Ishikawa (cell line): ENCODE measurements at regions not wholly inside any gene's neighbourhood (a gene's known extent, or its start where the extent isn't known, plus 50 kb on each side); places are given as distances from the start of the nearest gene placed in this dataset.

Source experiments
- CEBPB ChIP-seq: IDR thresholded peaks from 2 replicates; pipeline ENCODE4 v1.6.1; 2012
- CREB1 ChIP-seq: IDR thresholded peaks from 2 replicates; pipeline ENCODE4 v1.6.1; 2012; ENCODE audit warnings: low read depth
- EGR1 ChIP-seq: IDR thresholded peaks from 2 replicates; pipeline ENCODE4 v1.6.1; 2012
- EP300 ChIP-seq: IDR thresholded peaks from 2 replicates; pipeline ENCODE4 v1.6.1; 2012; ENCODE audit warnings: borderline replicate concordance
- FOXM1 ChIP-seq: IDR thresholded peaks from 2 replicates; pipeline ENCODE4 v1.6.1; 2012; ENCODE audit warnings: low read depth, borderline replicate concordance
- NFIC ChIP-seq: IDR thresholded peaks from 2 replicates; pipeline ENCODE4 v1.6.1; 2012
- RAD21 ChIP-seq: IDR thresholded peaks from 2 replicates; pipeline ENCODE4 v1.6.1; 2012; ENCODE audit warnings: low read depth
- TAF1 ChIP-seq: IDR thresholded peaks from 2 replicates; pipeline ENCODE4 v1.6.1; 2012; ENCODE audit warnings: low read depth, mild to moderate bottlenecking
- TCF12 ChIP-seq: IDR thresholded peaks from 2 replicates; pipeline ENCODE4 v1.6.1; 2012; ENCODE audit warnings: low read depth
- TEAD4 ChIP-seq: IDR thresholded peaks from 2 replicates; pipeline ENCODE4 v1.6.1; 2012
- YY1 ChIP-seq: IDR thresholded peaks from 2 replicates; pipeline ENCODE4 v1.6.1; 2012; ENCODE audit warnings: low read depth
- ZBTB7A ChIP-seq: IDR thresholded peaks from 2 replicates; pipeline ENCODE4 v1.6.1; 2012; ENCODE audit warnings: low read depth
- TF ChIP-seq, protein P1 (sequence below): IDR thresholded peaks from 2 replicates; pipeline ENCODE4 v1.6.1; 2012; ENCODE audit warnings: low read depth, mild to moderate bottlenecking
- TF ChIP-seq, protein P2 (sequence below): IDR thresholded peaks from 2 replicates; pipeline ENCODE4 v1.6.1; 2012
- TF ChIP-seq, protein P3 (sequence below): IDR thresholded peaks from 2 replicates; pipeline ENCODE4 v1.6.1; 2012

DNA sequence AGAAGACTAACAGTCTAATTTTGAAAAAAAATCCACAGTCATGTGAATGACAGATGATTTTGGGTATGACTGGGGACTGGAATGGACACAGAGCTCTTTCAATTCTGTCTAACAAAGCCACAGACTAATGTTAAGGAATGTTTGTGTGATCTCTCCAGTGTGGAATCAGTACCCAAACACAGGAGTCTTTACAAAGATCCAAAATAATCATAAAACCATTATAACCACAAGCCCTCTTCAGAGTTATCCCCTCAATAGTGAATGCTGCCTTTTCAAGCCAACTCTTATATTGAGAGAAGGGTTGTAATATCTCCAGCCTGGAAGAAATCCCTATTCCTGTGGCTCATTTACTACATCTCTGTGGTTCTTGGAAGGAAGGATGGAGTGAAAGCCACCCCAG lies 552.0 kb upstream of the CLINT1 start:
- TF ChIP-seq RAD21 (no peak), EGR1 (no peak), ZBTB7A (no peak), TEAD4 (no peak), YY1 (no peak), TCF12 (no peak), FOXM1 (no peak), NFIC (no peak), CREB1 (no peak), EP300 (no peak), CEBPB (no peak), TAF1 (no peak)
- TF ChIP-seq, protein P1, sequence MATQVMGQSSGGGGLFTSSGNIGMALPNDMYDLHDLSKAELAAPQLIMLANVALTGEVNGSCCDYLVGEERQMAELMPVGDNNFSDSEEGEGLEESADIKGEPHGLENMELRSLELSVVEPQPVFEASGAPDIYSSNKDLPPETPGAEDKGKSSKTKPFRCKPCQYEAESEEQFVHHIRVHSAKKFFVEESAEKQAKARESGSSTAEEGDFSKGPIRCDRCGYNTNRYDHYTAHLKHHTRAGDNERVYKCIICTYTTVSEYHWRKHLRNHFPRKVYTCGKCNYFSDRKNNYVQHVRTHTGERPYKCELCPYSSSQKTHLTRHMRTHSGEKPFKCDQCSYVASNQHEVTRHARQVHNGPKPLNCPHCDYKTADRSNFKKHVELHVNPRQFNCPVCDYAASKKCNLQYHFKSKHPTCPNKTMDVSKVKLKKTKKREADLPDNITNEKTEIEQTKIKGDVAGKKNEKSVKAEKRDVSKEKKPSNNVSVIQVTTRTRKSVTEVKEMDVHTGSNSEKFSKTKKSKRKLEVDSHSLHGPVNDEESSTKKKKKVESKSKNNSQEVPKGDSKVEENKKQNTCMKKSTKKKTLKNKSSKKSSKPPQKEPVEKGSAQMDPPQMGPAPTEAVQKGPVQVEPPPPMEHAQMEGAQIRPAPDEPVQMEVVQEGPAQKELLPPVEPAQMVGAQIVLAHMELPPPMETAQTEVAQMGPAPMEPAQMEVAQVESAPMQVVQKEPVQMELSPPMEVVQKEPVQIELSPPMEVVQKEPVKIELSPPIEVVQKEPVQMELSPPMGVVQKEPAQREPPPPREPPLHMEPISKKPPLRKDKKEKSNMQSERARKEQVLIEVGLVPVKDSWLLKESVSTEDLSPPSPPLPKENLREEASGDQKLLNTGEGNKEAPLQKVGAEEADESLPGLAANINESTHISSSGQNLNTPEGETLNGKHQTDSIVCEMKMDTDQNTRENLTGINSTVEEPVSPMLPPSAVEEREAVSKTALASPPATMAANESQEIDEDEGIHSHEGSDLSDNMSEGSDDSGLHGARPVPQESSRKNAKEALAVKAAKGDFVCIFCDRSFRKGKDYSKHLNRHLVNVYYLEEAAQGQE, result no peak
- TF ChIP-seq, protein P2, sequence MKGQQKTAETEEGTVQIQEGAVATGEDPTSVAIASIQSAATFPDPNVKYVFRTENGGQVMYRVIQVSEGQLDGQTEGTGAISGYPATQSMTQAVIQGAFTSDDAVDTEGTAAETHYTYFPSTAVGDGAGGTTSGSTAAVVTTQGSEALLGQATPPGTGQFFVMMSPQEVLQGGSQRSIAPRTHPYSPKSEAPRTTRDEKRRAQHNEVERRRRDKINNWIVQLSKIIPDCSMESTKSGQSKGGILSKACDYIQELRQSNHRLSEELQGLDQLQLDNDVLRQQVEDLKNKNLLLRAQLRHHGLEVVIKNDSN, result no peak
- TF ChIP-seq, protein P3, sequence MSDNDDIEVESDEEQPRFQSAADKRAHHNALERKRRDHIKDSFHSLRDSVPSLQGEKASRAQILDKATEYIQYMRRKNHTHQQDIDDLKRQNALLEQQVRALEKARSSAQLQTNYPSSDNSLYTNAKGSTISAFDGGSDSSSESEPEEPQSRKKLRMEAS, result no peak

DNA sequence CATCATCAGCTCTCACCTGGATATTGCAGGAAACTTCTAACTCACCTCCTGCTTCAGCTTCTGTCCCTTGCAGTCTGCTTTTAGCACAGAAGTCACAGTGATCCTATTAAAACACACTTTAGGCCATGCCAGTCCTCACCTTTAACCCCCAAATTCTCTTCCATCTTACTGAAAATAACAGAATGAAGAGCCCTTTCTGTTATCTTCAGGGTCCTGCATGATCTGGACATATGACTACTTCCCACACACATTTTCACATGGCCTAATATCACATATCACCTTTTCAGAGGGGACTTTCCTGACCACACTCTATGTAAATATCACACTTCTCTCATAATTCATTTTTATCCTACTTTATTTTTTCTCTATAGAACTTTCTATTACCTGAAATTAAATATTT lies 550.6 kb upstream of the CLINT1 start:
- TF ChIP-seq, protein P1, result no peak
- no peak for TF ChIP-seq TEAD4
- TF ChIP-seq TAF1, result no peak
- no peak for TF ChIP-seq NFIC
- TF ChIP-seq FOXM1, result no peak
- no peak for TF ChIP-seq YY1
- TF ChIP-seq ZBTB7A, result no peak
- TF ChIP-seq, protein P3, result no peak

DNA sequence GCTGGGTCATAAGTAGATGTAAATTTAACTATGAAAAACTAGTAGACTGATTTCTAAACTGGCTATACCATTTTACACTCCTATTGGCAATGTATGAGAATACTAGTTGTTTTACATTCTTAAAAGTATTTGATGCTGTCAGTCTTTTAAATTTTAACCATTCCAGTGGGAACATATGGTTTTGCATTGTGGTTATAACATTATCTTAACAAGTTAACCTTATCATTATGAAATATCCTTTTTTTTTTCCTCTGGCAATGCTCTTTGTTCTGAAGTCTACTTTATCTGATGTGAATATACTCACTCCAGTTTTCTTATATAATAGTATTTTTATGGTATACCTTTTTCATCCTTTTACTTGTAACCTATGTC lies 548.9 kb upstream of the CLINT1 start:
- no peak for TF ChIP-seq ZBTB7A
- no peak for TF ChIP-seq EP300
- TF ChIP-seq, protein P3, result no peak
- no peak for TF ChIP-seq RAD21
- TF ChIP-seq CEBPB, result no peak
- TF ChIP-seq TAF1, result no peak
- TF ChIP-seq NFIC, result no peak
- TF ChIP-seq EGR1, result no peak
- TF ChIP-seq YY1, result no peak
- TF ChIP-seq, protein P2, result no peak
- no peak for TF ChIP-seq FOXM1
- no peak for TF ChIP-seq TEAD4
- TF ChIP-seq, protein P1, result no peak
- TF ChIP-seq TCF12, result no peak
- TF ChIP-seq CREB1, result no peak

DNA sequence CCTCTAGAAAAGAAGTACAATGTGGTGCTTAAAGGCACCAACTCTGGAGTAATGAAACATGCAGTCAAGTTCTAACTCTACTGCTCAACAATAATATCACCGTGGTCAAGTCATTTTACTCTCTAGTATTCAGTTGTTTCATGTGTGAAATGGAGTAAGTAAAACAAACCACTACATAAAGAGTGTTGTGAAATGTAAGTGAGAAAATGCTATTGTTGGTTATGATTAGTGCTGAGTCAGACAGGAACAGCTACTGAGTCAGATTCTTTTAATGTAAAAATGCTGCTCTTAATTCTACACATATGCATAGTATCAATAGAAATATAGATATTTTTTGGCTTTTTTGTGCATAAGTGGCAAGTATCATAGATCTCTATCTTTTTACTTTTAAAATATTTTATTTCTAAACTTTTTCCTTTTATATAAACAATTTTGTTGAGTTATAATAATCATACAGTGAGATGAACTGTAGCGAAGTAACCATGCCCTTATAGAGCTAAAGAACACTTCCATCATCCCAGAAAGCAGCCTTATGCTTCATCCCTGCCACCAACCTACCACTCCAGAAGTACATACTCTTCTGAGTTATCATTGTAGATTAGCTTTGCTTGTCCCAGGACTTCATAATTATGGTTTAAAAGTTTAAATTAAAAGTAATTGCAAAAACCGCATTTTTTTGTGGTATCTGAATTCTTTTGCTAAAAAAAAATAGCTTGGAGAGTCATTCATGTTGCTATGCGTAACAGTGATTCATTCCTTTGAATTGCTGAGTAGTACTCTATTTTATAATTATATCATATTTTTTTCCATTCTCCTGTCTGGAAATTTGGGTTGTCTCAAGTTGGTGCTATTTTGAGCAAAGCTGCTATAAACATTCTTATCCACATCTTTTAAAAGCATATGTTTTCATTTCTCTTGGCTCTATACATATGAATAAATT lies 548.2 kb upstream of the CLINT1 start:
- no peak for TF ChIP-seq CEBPB
- TF ChIP-seq FOXM1, result no peak
- no peak for TF ChIP-seq NFIC
- no peak for TF ChIP-seq TEAD4
- no peak for TF ChIP-seq ZBTB7A
- TF ChIP-seq EP300, result no peak
